Psoas muscle (tissue), 7 donors: ENCODE measurements at regions not wholly inside any gene's neighbourhood (a gene's known extent, or its start where the extent isn't known, plus 50 kb on each side); places are given as distances from the start of the nearest gene placed in this dataset.

ENCODE experiments used
- ATAC-seq, 4 donors: fragments of 200-7000 bp; cut with Tn5 transposase; one replicate each; pipeline ENCODE4 v1.9.1; 2020; ENCODE audit warnings: moderate library complexity in 3 of 4, mild to moderate bottlenecking in 2 of 4
- DNase-seq, 2 donors: peaks; one replicate each; pipeline ENCODE4 v3.0.0-alpha.2; 2020
- H3K27ac ChIP-seq: fragments of 200-600 bp; one replicate; pipeline ENCODE4 v1.8.0; 2022
- H3K27me3 ChIP-seq, 3 donors: fragments of 200-600 bp in 1 of 3; one replicate each; pipeline versions ENCODE4 v1.6.1 to v1.8.0; 2013 to 2022; ENCODE audit warnings: low read length in 2 of 3, mild to moderate bottlenecking in 2 of 3, moderate library complexity in 1 of 3; ENCODE audit not compliant: insufficient read depth in 3 of 3
- H3K36me3 ChIP-seq, 2 donors: fragments of 200-600 bp in 1 of 2; one replicate each; pipeline versions ENCODE4 v1.6.1 to v1.8.0; 2013 to 2022; ENCODE audit warnings: low read depth in 1 of 2, mild to moderate bottlenecking in 1 of 2, moderate library complexity in 1 of 2; ENCODE audit not compliant: insufficient read depth in 1 of 2
- H3K4me1 ChIP-seq: fragments of 200-600 bp; one replicate; pipeline ENCODE4 v1.8.0; 2022
- H3K4me3 ChIP-seq: fragments of 200-600 bp; one replicate; pipeline ENCODE4 v1.8.0; 2022; ENCODE audit warnings: mild to moderate bottlenecking
- H3K9me3 ChIP-seq: fragments of 200-600 bp; one replicate; pipeline ENCODE4 v1.8.0; 2022
- CTCF ChIP-seq: fragments of 200-600 bp; IDR thresholded peaks from one replicate; pipeline ENCODE4 v1.8.0; 2022; ENCODE audit warnings: antibody characterized with exemption
- WGBS, 3 donors: extraction: QIAGEN DNeasy Blood & Tissue Kit; methylation state at CpG; one replicate each; pipeline versions ENCODE4 v1.1.6 to v1.1.7; 2013; 5-methylcytosine and 5-hydroxymethylcytosine counted together
- intact Hi-C, 2 donors: fragments of 100-400 bp; cut with DNase I; formaldehyde crosslinking; loops; one replicate each; pipeline versions ENCODE4 v1.11.0 to v1.14.2; 2022
- donor health status: healthy with polysubstance abuse.
- donor health status: DM: no; HTN: no; CAD: no; lungs with moderate emphysema.
- donor health status: Bipolar disorder and iron deficiency.
- donor health status: healthy.
- donor health status: DM: yes; HTN: yes; CAD: no.
- donor health status: DM: no; HTN: no; CAD: no.
- donor health status: DM: yes; HTN: yes; CAD: no.

- no peak for ATAC-seq
- whole genome bisulfite sequencing, 3 donors: 60 to 69% (median 66%) methylated on average over 3 of the region's 3 CpGs
- H3K9me3 ChIP-seq: no peaks in the 10 kb centered on the region
- no peak overlapping the region for H3K27ac ChIP-seq
- peaks cover 0 to 3% (median 0%) of the 10 kb centered on the region in 3 donors for H3K27me3 ChIP-seq
- no peak overlapping the region for H3K4me3 ChIP-seq
- no peaks in the 10 kb centered on the region for H3K4me1 ChIP-seq
- no peak for TF ChIP-seq CTCF
- no peak for DNase-seq
- H3K36me3 ChIP-seq: no peaks in the 10 kb centered on the region
- intact Hi-C loops: no loop called here
Measured at GRCh38 chr11:92834296-92835020, 135.0 kb upstream of the MTNR1B start.

GRCh38 chr11:92837595-92837994 lies 131.9 kb upstream of the MTNR1B start:
- ATAC-seq (no peak), DNase-seq (no peak)
- WGBS, 3 donors: 89 to 92% (median 91%) methylated on average over 3 of the region's 3 CpGs

GRCh38 chr11:92838759-92839310 lies 130.6 kb upstream of the MTNR1B start:
- ATAC-seq (no peak), DNase-seq (no peak)
- Histone ChIP-seq H3K27ac (no peak overlapping the region), H3K4me3 (no peak overlapping the region), H3K9me3 (no peaks in the 10 kb centered on the region), H3K36me3 (no peaks in the 10 kb centered on the region), H3K4me1 (no peaks in the 10 kb centered on the region), H3K27me3 (peaks cover 0 to 2% (median 0%) of the 10 kb centered on the region in 3 donors)
- intact Hi-C loops: no loop called here
- WGBS, 3 donors: 41 to 56% (median 54%) methylated on average over 5 of the region's 5 CpGs
- no peak for TF ChIP-seq CTCF

More at GRCh38 chr11:92837595-92837994, 131.9 kb upstream of the MTNR1B start:
- no peak for TF ChIP-seq CTCF
- Histone ChIP-seq H3K27me3 (peaks cover 0 to 3% (median 0%) of the 10 kb centered on the region in 3 donors), H3K4me1 (no peaks in the 10 kb centered on the region), H3K4me3 (no peak overlapping the region), H3K9me3 (no peaks in the 10 kb centered on the region), H3K36me3 (no peaks in the 10 kb centered on the region), H3K27ac (no peak overlapping the region)
- intact Hi-C loops: no loop called here

- DNase-seq: no peak
- no peaks in the 10 kb centered on the region for H3K36me3 ChIP-seq
- TF ChIP-seq CTCF: no peak
- no peak overlapping the region for H3K27ac ChIP-seq
- H3K4me3 ChIP-seq: no peak overlapping the region
- intact Hi-C loops: no loop called here
- no peak for ATAC-seq
- H3K27me3 ChIP-seq: no peaks in the 10 kb centered on the region
- WGBS, 3 donors: 75 to 80% (median 77%) methylated on average over 5 of the region's 5 CpGs
- no peaks in the 10 kb centered on the region for H3K9me3 ChIP-seq
- no peaks in the 10 kb centered on the region for H3K4me1 ChIP-seq
Measured at GRCh38 chr11:92839450-92839849, 130.0 kb upstream of the MTNR1B start.
